AG04450 (cell line): ENCODE measurements at regions not wholly inside any gene's neighbourhood (a gene's known extent, or its start where the extent isn't known, plus 50 kb on each side); places are given as distances from the start of the nearest gene placed in this dataset.

Source experiments
- CTCF ChIA-PET: fragments of 300-600, 350-600 bp; formaldehyde crosslinking; extraction: SDS; loops from one replicate; lab custom pipeline; 2022; ENCODE audit warnings: antibody characterized with exemption, inconsistent platforms; lab: Charles Lee
- POLR2A ChIA-PET: fragments of 350-600 bp; formaldehyde crosslinking; extraction: SDS; loops from one replicate; lab custom pipeline; 2021; ENCODE audit warnings: antibody characterized with exemption, inconsistent platforms; lab: Yijun Ruan, JAX
- DNase-seq: peaks from one replicate; pipeline ENCODE4 v3.0.0-alpha.2; 2011; ENCODE audit warnings: low read depth, low spot score
- H3K27ac ChIP-seq: one replicate; pipeline ENCODE4 v1.5.1; 2012; ENCODE audit warnings: low read depth, low read length, control low read depth
- H3K27me3 ChIP-seq: one replicate; pipeline ENCODE4 v1.6.0; 2012; ENCODE audit warnings: low read length; ENCODE audit not compliant: control insufficient read depth, insufficient read depth
- H3K4me3 ChIP-seq: 2 replicates; pipeline ENCODE4 v1.5.1; 2011; ENCODE audit warnings: mild to moderate bottlenecking, low read depth, low read length, control low read depth
- H3K9me3 ChIP-seq: 2 replicates; pipeline ENCODE4 v1.5.1; 2012; ENCODE audit warnings: low read length; ENCODE audit not compliant: control insufficient read depth, insufficient read depth
- CTCF ChIP-seq: IDR thresholded peaks from 2 replicates; pipeline ENCODE4 v1.5.1; 2011; ENCODE audit warnings: low read depth, low read length, control low read depth, inconsistent platforms

- no peaks in the 10 kb centered on the region for H3K27me3 ChIP-seq
- CTCF ChIA-PET = interaction anchor here (0.5 to 2.0 kb wide), 2 partner anchors 13 to 61 kb away, joined by 8 to 10 read pairs; no protein-coding TSS in a partner anchor
- no peak overlapping the region for H3K4me3 ChIP-seq
- H3K9me3 ChIP-seq = no peaks in the 10 kb centered on the region
- DNase-seq = peak; percentile 55
- H3K27ac ChIP-seq = peak overlapping the region; percentile 85
- POLR2A ChIA-PET = interaction anchor here (0.7 to 1.0 kb wide), 3 partner anchors 24 to 975 kb away, joined by 3 to 6 read pairs (median 4); no protein-coding TSS in a partner anchor
- no peak for TF ChIP-seq CTCF
Observed at GRCh38 chr5:82413302-82414040, 135.3 kb upstream of the RPS23 start.

- no peaks in the 10 kb centered on the region for H3K27me3 ChIP-seq
- no peak overlapping the region for H3K27ac ChIP-seq
- ChIA-PET POLR2A (no interaction called here), CTCF (interaction anchor here (1.1 kb wide), 1 partner anchor 61 kb away, joined by 3 read pairs; no protein-coding TSS in a partner anchor)
- H3K9me3 ChIP-seq = peaks cover 3% of the 10 kb centered on the region; the same call in 1 of the 2 replicates
- DNase-seq = no peak
- H3K4me3 ChIP-seq = no peak overlapping the region
- TF ChIP-seq CTCF = no peak
Observed at GRCh38 chr5:82408033-82408432, 129.9 kb upstream of the RPS23 start.

GRCh38 chr5:82406205-82406773, 128.1 kb upstream of the RPS23 start:
- Histone ChIP-seq H3K27me3 (no peaks in the 10 kb centered on the region), H3K4me3 (no peak overlapping the region), H3K27ac (peak overlapping the region; percentile 88), H3K9me3 (peaks cover 3% of the 10 kb centered on the region; the same call in 1 of the 2 replicates)
- TF ChIP-seq CTCF = no peak
- DNase-seq = no peak
- ChIA-PET CTCF (interaction anchor here (1.2 kb wide), 1 partner anchor 10 kb away, joined by 4 read pairs; no protein-coding TSS in a partner anchor), POLR2A (no interaction called here)

GRCh38 chr5:82405618-82406204, 127.6 kb upstream of the RPS23 start:
- H3K27ac ChIP-seq = peak overlapping the region; percentile 92
- ChIA-PET CTCF (interaction anchor here (1.2 kb wide), 1 partner anchor 10 kb away, joined by 4 read pairs; no protein-coding TSS in a partner anchor), POLR2A (interaction anchor here (0.9 kb wide), 1 partner anchor 12 kb away, joined by 4 read pairs; no protein-coding TSS in a partner anchor)
- 0 out of 2 replicates have a peak, but pooled peaks have one; percentile 8 for TF ChIP-seq CTCF
- no peak overlapping the region for H3K4me3 ChIP-seq
- peak; percentile 95 for DNase-seq
- H3K9me3 ChIP-seq = peaks cover 3% of the 10 kb centered on the region; the same call in 1 of the 2 replicates
- H3K27me3 ChIP-seq = no peaks in the 10 kb centered on the region
